HepG2 (cell line): ENCODE measurements at regions not wholly inside any gene's neighbourhood (a gene's known extent, or its start where the extent isn't known, plus 50 kb on each side); places are given as distances from the start of the nearest gene placed in this dataset.

Source experiments
- ATAC-seq: fragments of 200-7000 bp; cut with Tn5 transposase; 3 replicates; pipeline ENCODE4 v1.9.1; 2020; ENCODE audit warnings: mild to moderate bottlenecking, moderate library complexity
- BruUV-seq: library from RNA; stranded (reverse); fragments of 400-500 nt; replicated peaks from 2 replicates; lab custom pipeline; 2021; lab: Mats Ljungman, UMichigan
- CTCF ChIA-PET: fragments of 300-600 bp; formaldehyde crosslinking; extraction: SDS; loops from one replicate; lab custom pipeline; 2021; ENCODE audit warnings: low total read pairs, inconsistent platforms, low intra/inter-chr PET ratio; lab: Yijun Ruan, JAX
- POLR2A ChIA-PET: fragments of 350-600 bp; sonication (Branson Sonifier 250); formaldehyde crosslinking; loops from one replicate; lab custom pipeline; 2020; ENCODE audit warnings: antibody characterized with exemption, inconsistent platforms; lab: Yijun Ruan, JAX
- DNase-seq: peaks from one replicate; pipeline ENCODE4 v3.0.0-alpha.2; 2015; ENCODE audit warnings: low spot score
- FAIRE-seq: peaks from 3 replicates; lab custom pipeline; 2011; peaks lifted over from hg19 to GRCh38; lab: Jason Lieb, UNC
- H2AFZ ChIP-seq: one replicate; pipeline ENCODE4 v1.6.1; 2011; ENCODE audit warnings: low read length, inconsistent platforms
- H3K27ac ChIP-seq: fragments of 300-600 bp; 3 replicates; pipeline ENCODE4 v1.8.0; 2011; ENCODE audit warnings: mixed run types, mild to moderate bottlenecking, mixed read lengths, low read length, inconsistent platforms; ENCODE audit not compliant: insufficient read depth; ENCODE audit errors: extremely low read length
- H3K27me3 ChIP-seq, 2 experiments: fragments of 200-600 bp in 1 of 2; 2 replicates in 1 of 2; 3 replicates in 1 of 2; pipeline versions ENCODE4 v1.6.0 to v1.8.0; 2011; ENCODE audit warnings: low read length in 2 of 2, mild to moderate bottlenecking in 2 of 2, moderate library complexity in 2 of 2, inconsistent platforms in 1 of 2; ENCODE audit not compliant: insufficient read depth in 2 of 2, control insufficient read depth in 1 of 2
- H3K36me3 ChIP-seq, 2 experiments: fragments of 200-600 bp in 1 of 2; replicated peaks in 1 of 2; 2 replicates in 1 of 2; 3 replicates in 1 of 2; pipeline versions ENCODE4 v1.5.1 to v1.8.0; 2011; ENCODE audit warnings: low read length in 2 of 2, inconsistent platforms in 1 of 2; ENCODE audit not compliant: insufficient read depth in 2 of 2, control insufficient read depth in 1 of 2
- H3K4me1 ChIP-seq: 2 replicates; pipeline ENCODE4 v1.5.1; 2012; ENCODE audit warnings: low read length, inconsistent platforms; ENCODE audit not compliant: insufficient read depth
- H3K4me2 ChIP-seq: 2 replicates; pipeline ENCODE4 v1.6.0; 2011; ENCODE audit warnings: low read depth, low read length, inconsistent platforms
- H3K4me3 ChIP-seq, 3 experiments: fragments of 200-600 bp in 1 of 3; sonication (generic), shearing (Covaris generic) in 1 of 3; replicated peaks in 1 of 3; 2 replicates each; pipeline ENCODE4 v1.5.1; 2011 to 2016; ENCODE audit warnings: low read length in 3 of 3, inconsistent platforms in 2 of 3, low read depth in 2 of 3, mild to moderate bottlenecking in 2 of 3, control low read depth in 1 of 3, mixed read lengths in 1 of 3; ENCODE audit not compliant: insufficient read depth in 1 of 3
- H3K79me2 ChIP-seq: one replicate; pipeline ENCODE4 v1.6.1; 2011; ENCODE audit warnings: low read length, inconsistent platforms; ENCODE audit not compliant: insufficient read depth
- H3K9ac ChIP-seq: 2 replicates; pipeline ENCODE4 v1.6.0; 2011; ENCODE audit warnings: mild to moderate bottlenecking, low read depth, low read length, inconsistent platforms; ENCODE audit not compliant: insufficient read depth
- H3K9me3 ChIP-seq: 2 replicates; pipeline ENCODE4 v1.5.1; 2012; ENCODE audit warnings: mild to moderate bottlenecking, low read length
- H4K20me1 ChIP-seq: 2 replicates; pipeline ENCODE4 v1.6.0; 2011; ENCODE audit warnings: inconsistent platforms, mild to moderate bottlenecking, low read length, moderate library complexity; ENCODE audit not compliant: insufficient read depth
- AHDC1 ChIP-seq: sonication (generic); formaldehyde crosslinking; IDR thresholded peaks from 2 replicates; pipeline ENCODE4 v1.5.1; 2020; ENCODE audit warnings: mild to moderate bottlenecking, missing genetic modification reagents, borderline replicate concordance
- ERF ChIP-seq: IDR thresholded peaks from 2 replicates; pipeline ENCODE4 v1.6.1; 2018; ENCODE audit warnings: missing biosample characterization, missing genetic modification reagents
- FIP1L1 ChIP-seq: fragments of 200-400 bp; formaldehyde crosslinking; IDR thresholded peaks from 2 replicates; pipeline ENCODE4 v1.6.1; 2018; ENCODE audit warnings: low read depth, mild to moderate bottlenecking, low read length, moderate library complexity, borderline replicate concordance; ENCODE audit not compliant: insufficient read depth
- IKZF4 ChIP-seq: sonication (generic); formaldehyde crosslinking; IDR thresholded peaks from 2 replicates; pipeline ENCODE4 v1.5.1; 2020; ENCODE audit warnings: borderline replicate concordance, mild to moderate bottlenecking, low read depth, missing genetic modification reagents; ENCODE audit errors: not compliant biosample characterization
- MTA1 ChIP-seq: sonication (generic); formaldehyde crosslinking; IDR thresholded peaks from 2 replicates; pipeline ENCODE4 v1.4.0; 2020; ENCODE audit warnings: missing genetic modification reagents, mild to moderate bottlenecking, borderline replicate concordance
- SRSF1 ChIP-seq: fragments of 200-400 bp; formaldehyde crosslinking; optimal IDR thresholded peaks from 2 replicates; pipeline ENCODE3; 2017; ENCODE audit warnings: mild to moderate bottlenecking, low read depth, low read length, moderate library complexity
- STAT6 ChIP-seq: sonication (generic); formaldehyde crosslinking; IDR thresholded peaks from 2 replicates; pipeline ENCODE4 v1.4.0; 2020; ENCODE audit warnings: missing genetic modification reagents, mild to moderate bottlenecking, borderline replicate concordance
- YEATS2 ChIP-seq: sonication (generic); formaldehyde crosslinking; IDR thresholded peaks from 2 replicates; pipeline ENCODE4 v1.4.0; 2020; ENCODE audit warnings: missing genetic modification reagents, borderline replicate concordance
- ZGPAT ChIP-seq: IDR thresholded peaks from 2 replicates; pipeline ENCODE4 v1.6.1; 2016; ENCODE audit warnings: mild to moderate bottlenecking
- ZHX1 ChIP-seq: sonication (generic); formaldehyde crosslinking; IDR thresholded peaks from 2 replicates; pipeline ENCODE4 v1.8.1; 2022; ENCODE audit warnings: low read depth, mild to moderate bottlenecking, missing genetic modification reagents
- ZNF263 ChIP-seq: sonication (generic); formaldehyde crosslinking; IDR thresholded peaks from 2 replicates; pipeline ENCODE4 v1.4.0; 2020; ENCODE audit warnings: missing genetic modification reagents
- ZNF672 ChIP-seq: sonication (generic); formaldehyde crosslinking; IDR thresholded peaks from 2 replicates; pipeline ENCODE4 v1.8.1; 2022; ENCODE audit warnings: missing genetic modification reagents
- WGBS: methylation state at CpG from one replicate; pipeline ENCODE4 v1.1.6; 2017; ENCODE audit warnings: low lambda C conversion rate; 5-methylcytosine and 5-hydroxymethylcytosine counted together
- in situ Hi-C: cut with HindIII; loops from 2 replicates; pipeline ENCODE4 v1.10.0; 2017; ENCODE audit warnings: low pct_unique_long_range_greater_than_20kb; ENCODE audit not compliant: extremely low pct_ligation_motif_present
- intact Hi-C: fragments of 100-400 bp; cut with micrococcal nuclease; formaldehyde crosslinking; loops from one replicate; pipeline ENCODE4 v1.10.0; 2022; ENCODE audit not compliant: unreplicated experiment

- ChIA-PET POLR2A (no interaction called here), CTCF (no interaction called here)
- no peaks in the 10 kb centered on the region for H4K20me1 ChIP-seq
- DNase-seq, result no peak
- no peak overlapping the region for H3K4me3 ChIP-seq
- in situ Hi-C loops (no loop called here), intact Hi-C loops (no loop called here)
- H3K4me2 ChIP-seq, result no peak overlapping the region
- H3K4me1 ChIP-seq, result no peaks in the 10 kb centered on the region
- no TSS peak for BruUV-seq
- H3K9me3 ChIP-seq, result no peaks in the 10 kb centered on the region
- no peak overlapping the region for H2AFZ ChIP-seq
- ATAC-seq, result no peak
- no peaks in the 10 kb centered on the region for H3K79me2 ChIP-seq
- H3K9ac ChIP-seq, result no peak overlapping the region
- H3K27me3 ChIP-seq, result peaks cover 1 to 34% of the 10 kb centered on the region in 2 experiments; a peak in 4 of 5 replicates
- no peak for FAIRE-seq
- H3K36me3 ChIP-seq, result no peaks in the 10 kb centered on the region
- WGBS, result 51% methylated on average over 8 of the region's 8 CpGs
- H3K27ac ChIP-seq, result no peak overlapping the region
- no peak for TF ChIP-seq ZGPAT
- TF ChIP-seq ZNF263 (CRISPR knock-in tag), result no peak
- TF ChIP-seq FIP1L1, result no peak
- TF ChIP-seq STAT6, result no peak
- no peak for TF ChIP-seq ZNF672 (CRISPR knock-in tag)
- TF ChIP-seq YEATS2 (CRISPR knock-in tag), result no peak
- TF ChIP-seq SRSF1, result no peak
- TF ChIP-seq MTA1 (CRISPR knock-in tag), result no peak
- no peak for TF ChIP-seq AHDC1
- TF ChIP-seq IKZF4, result no peak
- TF ChIP-seq ZHX1 (CRISPR knock-in tag), result no peak
- TF ChIP-seq ERF (CRISPR knock-in tag), result no peak
Observed at GRCh38 chr3:194220901-194221326, 85.0 kb downstream of the HES1 start.
